ENCODE measurements at regions not wholly inside any gene's neighbourhood (a gene's known extent, or its start where the extent isn't known, plus 50 kb on each side); places are given as distances from the start of the nearest gene placed in this dataset.
A peak's percentile ranks its signal among the peaks of the same experiment; 100 is the strongest.

DNA sequence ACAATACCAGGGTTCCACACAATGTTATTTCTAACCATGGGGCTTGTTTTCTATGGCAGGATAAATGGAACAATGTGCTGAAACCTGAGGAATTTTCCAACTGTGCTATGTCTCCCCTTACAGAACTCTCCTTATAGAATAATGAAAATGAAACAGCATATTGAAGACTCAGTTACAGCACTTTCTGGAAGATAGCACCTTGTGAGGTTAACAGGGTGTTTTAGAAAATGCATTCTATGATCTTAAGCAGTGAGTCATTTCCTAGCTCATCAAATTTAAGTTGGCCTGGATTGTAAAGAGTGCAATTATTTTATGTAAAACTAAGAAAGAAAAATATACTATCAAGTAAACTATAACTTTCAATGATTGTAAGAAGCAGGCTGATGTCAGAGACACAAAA is 60.1 kb upstream of the CNTN1 start:
- Histone ChIP-seq H3K4me2 (no peak overlapping the region), H2AFZ (replicated peaks) (no peak overlapping the region), H3K4me3 (no peak overlapping the region), H3K9me3 (ENCODE audit: low read depth) (no peaks in the 10 kb centered on the region), H3K4me1 (peaks cover 7% of the 10 kb centered on the region), H3K9ac (no peak overlapping the region), H3K27ac (no peak overlapping the region), H3F3A (ENCODE audit: low read depth) (no peaks in the 10 kb centered on the region), H3K27me3 (no peaks in the 10 kb centered on the region), H3K36me3 (no peaks in the 10 kb centered on the region), H3K79me2 (ENCODE audit: low read depth) (no peaks in the 10 kb centered on the region), H4K20me1 (ENCODE audit: low read depth) (no peaks in the 10 kb centered on the region)
- no peak overlapping the region for H3K4me3 Mint-ChIP-seq
- no peaks in the 10 kb centered on the region for H3K4me1 Mint-ChIP-seq
- no peaks in the 10 kb centered on the region for H3K36me3 Mint-ChIP-seq
- H3K9me3 Mint-ChIP-seq: no peaks in the 10 kb centered on the region
- TF ChIP-seq, protein P1, sequence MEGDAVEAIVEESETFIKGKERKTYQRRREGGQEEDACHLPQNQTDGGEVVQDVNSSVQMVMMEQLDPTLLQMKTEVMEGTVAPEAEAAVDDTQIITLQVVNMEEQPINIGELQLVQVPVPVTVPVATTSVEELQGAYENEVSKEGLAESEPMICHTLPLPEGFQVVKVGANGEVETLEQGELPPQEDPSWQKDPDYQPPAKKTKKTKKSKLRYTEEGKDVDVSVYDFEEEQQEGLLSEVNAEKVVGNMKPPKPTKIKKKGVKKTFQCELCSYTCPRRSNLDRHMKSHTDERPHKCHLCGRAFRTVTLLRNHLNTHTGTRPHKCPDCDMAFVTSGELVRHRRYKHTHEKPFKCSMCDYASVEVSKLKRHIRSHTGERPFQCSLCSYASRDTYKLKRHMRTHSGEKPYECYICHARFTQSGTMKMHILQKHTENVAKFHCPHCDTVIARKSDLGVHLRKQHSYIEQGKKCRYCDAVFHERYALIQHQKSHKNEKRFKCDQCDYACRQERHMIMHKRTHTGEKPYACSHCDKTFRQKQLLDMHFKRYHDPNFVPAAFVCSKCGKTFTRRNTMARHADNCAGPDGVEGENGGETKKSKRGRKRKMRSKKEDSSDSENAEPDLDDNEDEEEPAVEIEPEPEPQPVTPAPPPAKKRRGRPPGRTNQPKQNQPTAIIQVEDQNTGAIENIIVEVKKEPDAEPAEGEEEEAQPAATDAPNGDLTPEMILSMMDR (IDR thresholded peaks at IDR 0.05): no peak
- TF ChIP-seq EZH2 (IDR thresholded peaks at IDR 0.05): no peak
- H3K27me3 Mint-ChIP-seq (ENCODE audit: insufficient read depth, low read depth): peaks cover 1% of the 10 kb centered on the region
- no peak overlapping the region for H3K27ac Mint-ChIP-seq
- no peak for DNase-seq (ENCODE audit: low spot score)

DNA sequence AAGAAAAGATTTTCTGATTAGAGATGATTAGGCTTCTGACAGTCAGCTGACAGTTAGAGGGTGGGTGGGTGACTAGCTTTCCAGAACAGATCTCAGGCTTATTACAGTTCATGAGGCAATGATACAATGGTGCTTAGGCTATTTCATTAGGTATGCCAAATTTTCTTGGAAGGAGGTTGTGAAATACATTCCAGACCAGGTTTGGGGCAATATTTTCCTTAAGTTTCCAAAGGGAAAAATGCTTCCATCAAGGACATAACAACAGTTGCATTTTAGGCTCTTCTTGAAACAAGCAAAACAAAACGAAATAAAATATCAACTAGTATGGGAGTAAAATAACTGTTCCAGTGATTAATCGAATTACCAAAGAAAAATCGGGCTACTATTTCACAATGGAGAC is 59.3 kb upstream of the CNTN1 start:
- no peaks in the 10 kb centered on the region for H3K4me1 Mint-ChIP-seq

DNA sequence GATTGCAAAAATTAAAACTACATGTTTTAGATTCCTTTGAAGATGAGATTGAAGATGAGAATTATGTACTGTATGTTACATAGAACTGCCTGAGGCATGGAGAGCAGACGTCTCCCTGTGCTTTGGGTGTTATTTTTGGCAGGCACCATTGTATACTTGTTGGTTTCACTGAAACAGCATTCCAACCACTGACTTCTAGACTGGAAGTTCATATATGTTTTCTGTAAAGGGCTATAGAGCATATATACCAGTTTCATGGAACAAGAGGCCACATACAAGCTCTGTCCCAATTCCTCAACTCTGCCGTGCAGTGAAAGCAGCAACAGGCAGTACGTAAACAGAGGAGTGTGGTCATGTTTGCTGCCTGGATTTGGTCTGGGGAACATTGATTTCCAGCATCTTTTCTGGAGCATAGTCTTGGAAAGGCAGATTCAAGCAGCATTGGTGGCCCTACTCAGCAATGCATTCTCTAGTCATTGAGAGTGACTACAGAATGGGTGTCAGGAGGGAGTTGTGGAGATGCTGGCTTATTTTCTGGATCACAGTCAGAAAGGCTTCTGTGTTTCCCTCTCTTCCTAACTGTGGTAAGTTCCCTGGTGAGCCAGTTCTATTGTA is 57.6 kb upstream of the CNTN1 start:
- Histone ChIP-seq H3K4me3 (no peak overlapping the region), H3K27ac (no peak overlapping the region), H3K27me3 (no peaks in the 10 kb centered on the region), H4K20me1 (ENCODE audit: low read depth) (no peaks in the 10 kb centered on the region), H3K79me2 (ENCODE audit: low read depth) (no peaks in the 10 kb centered on the region), H3F3A (ENCODE audit: low read depth) (no peaks in the 10 kb centered on the region), H3K4me1 (peaks cover 7% of the 10 kb centered on the region), H3K9ac (no peak overlapping the region), H2AFZ (replicated peaks) (peak overlapping the region; percentile 35), H3K9me3 (ENCODE audit: low read depth) (no peaks in the 10 kb centered on the region), H3K4me2 (no peak overlapping the region), H3K36me3 (no peaks in the 10 kb centered on the region)
- Mint-ChIP-seq H3K36me3 (no peaks in the 10 kb centered on the region), H3K4me1 (no peaks in the 10 kb centered on the region), H3K4me3 (no peak overlapping the region), H3K27me3 (ENCODE audit: insufficient read depth, low read depth) (peaks cover 2% of the 10 kb centered on the region), H3K27ac (no peak overlapping the region), H3K9me3 (peaks cover 4% of the 10 kb centered on the region)
- TF ChIP-seq EZH2 (IDR thresholded peaks at IDR 0.05) (no peak), EZH2phosphoT487 (IDR thresholded peaks at IDR 0.05) (no peak)
- TF ChIP-seq, protein P1 (IDR thresholded peaks at IDR 0.05): no peak
- no peak for DNase-seq (ENCODE audit: low spot score)

More for the DNA sequence above, 59.3 kb upstream of the CNTN1 start:
- Histone ChIP-seq H3K4me3 (no peak overlapping the region), H3K79me2 (ENCODE audit: low read depth) (no peaks in the 10 kb centered on the region), H3K36me3 (no peaks in the 10 kb centered on the region), H2AFZ (replicated peaks) (no peak overlapping the region), H3K9me3 (ENCODE audit: low read depth) (no peaks in the 10 kb centered on the region), H3K4me2 (no peak overlapping the region), H4K20me1 (ENCODE audit: low read depth) (no peaks in the 10 kb centered on the region), H3K9ac (no peak overlapping the region), H3K4me1 (peaks cover 7% of the 10 kb centered on the region), H3K27me3 (no peaks in the 10 kb centered on the region), H3K27ac (no peak overlapping the region), H3F3A (ENCODE audit: low read depth) (no peaks in the 10 kb centered on the region)
- H3K27ac Mint-ChIP-seq: no peak overlapping the region
- H3K4me3 Mint-ChIP-seq: no peak overlapping the region
- peaks cover 2% of the 10 kb centered on the region for H3K27me3 Mint-ChIP-seq (ENCODE audit: insufficient read depth, low read depth)
- H3K9me3 Mint-ChIP-seq: no peaks in the 10 kb centered on the region
- no peak for DNase-seq (ENCODE audit: low spot score)
- TF ChIP-seq, protein P1 (IDR thresholded peaks at IDR 0.05): no peak
- TF ChIP-seq EZH2 (IDR thresholded peaks at IDR 0.05) (no peak), EZH2phosphoT487 (IDR thresholded peaks at IDR 0.05) (no peak)
- H3K36me3 Mint-ChIP-seq: no peaks in the 10 kb centered on the region

Measured in neural progenitor cell (in vitro differentiated cells).